ENCODE measurements at regions not wholly inside any gene's neighbourhood (a gene's known extent, or its start where the extent isn't known, plus 50 kb on each side); places are given as distances from the start of the nearest gene placed in this dataset.

- Histone ChIP-seq H3K9me3 (ENCODE audit: control insufficient read depth, low read depth, low read length) (no peaks in the 10 kb centered on the region), H3K4me3 (ENCODE audit: control insufficient read depth in 2 of 3, extremely low read depth in 1 of 3, insufficient read depth in 2 of 3, low read depth in 1 of 3, low read length in 3 of 3) (no peak overlapping the region), H4K20me1 (ENCODE audit: control insufficient read depth, extremely low read depth, insufficient read depth, low read length) (no peaks in the 10 kb centered on the region), H3K27me3 (ENCODE audit: control insufficient read depth, extremely low read depth, insufficient read depth, low read length) (no peaks in the 10 kb centered on the region), H3K9me1 (ENCODE audit: control insufficient read depth, extremely low read depth, insufficient read depth, low read length) (no peaks in the 10 kb centered on the region), H3K4me2 (ENCODE audit: control insufficient read depth, extremely low read depth, insufficient read depth, low read depth, low read length) (no peak overlapping the region), H3K9ac (ENCODE audit: control insufficient read depth, extremely low read depth, insufficient read depth, low read length) (no peak overlapping the region), H2AFZ (ENCODE audit: control insufficient read depth, low read length) (no peak overlapping the region), H3K4me1 (ENCODE audit: control insufficient read depth, extremely low read depth, insufficient read depth, low read length) (no peaks in the 10 kb centered on the region), H3K27ac (ENCODE audit: control insufficient read depth, insufficient read depth, low read length) (no peak overlapping the region), H3K79me2 (ENCODE audit: control insufficient read depth, insufficient read depth, low read length) (no peaks in the 10 kb centered on the region), H3K36me3 (ENCODE audit: control insufficient read depth in 2 of 2, extremely low read depth in 1 of 2, insufficient read depth in 2 of 2, low read length in 2 of 2) (no peaks in the 10 kb centered on the region)
- no peak for TF ChIP-seq EZH2 (IDR thresholded peaks at IDR 0.05; ENCODE audit: low read length)
- no peak for FAIRE-seq
- dilution Hi-C loops (cut with MboI; ENCODE audit: extremely low pct_ligation_motif_present, low sequenced_read_pairs), result no loop called here
- no peak for DNase-seq (ENCODE audit: low read depth, low spot score)
Observed at GRCh38 chr9:107665057-107665456, 175.5 kb upstream of the KLF4 start.

GRCh38 chr9:107660976-107661375 is 171.4 kb upstream of the KLF4 start:
- Histone ChIP-seq H3K36me3 (ENCODE audit: control insufficient read depth in 2 of 2, extremely low read depth in 1 of 2, insufficient read depth in 2 of 2, low read length in 2 of 2) (no peaks in the 10 kb centered on the region), H3K9me3 (ENCODE audit: control insufficient read depth, low read depth, low read length) (no peaks in the 10 kb centered on the region), H4K20me1 (ENCODE audit: control insufficient read depth, extremely low read depth, insufficient read depth, low read length) (no peaks in the 10 kb centered on the region), H3K4me3 (ENCODE audit: control insufficient read depth in 2 of 3, extremely low read depth in 1 of 3, insufficient read depth in 2 of 3, low read depth in 1 of 3, low read length in 3 of 3) (no peak overlapping the region), H2AFZ (ENCODE audit: control insufficient read depth, low read length) (no peak overlapping the region), H3K27me3 (ENCODE audit: control insufficient read depth, extremely low read depth, insufficient read depth, low read length) (no peaks in the 10 kb centered on the region), H3K4me2 (ENCODE audit: control insufficient read depth, extremely low read depth, insufficient read depth, low read depth, low read length) (no peak overlapping the region), H3K9ac (ENCODE audit: control insufficient read depth, extremely low read depth, insufficient read depth, low read length) (no peak overlapping the region), H3K4me1 (ENCODE audit: control insufficient read depth, extremely low read depth, insufficient read depth, low read length) (no peaks in the 10 kb centered on the region), H3K27ac (ENCODE audit: control insufficient read depth, insufficient read depth, low read length) (no peak overlapping the region), H3K79me2 (ENCODE audit: control insufficient read depth, insufficient read depth, low read length) (no peaks in the 10 kb centered on the region), H3K9me1 (ENCODE audit: control insufficient read depth, extremely low read depth, insufficient read depth, low read length) (no peaks in the 10 kb centered on the region)
- FAIRE-seq (no peak), DNase-seq (ENCODE audit: low read depth, low spot score) (no peak)
- TF ChIP-seq CTCF (optimal IDR thresholded peaks at IDR 0.05 in 1 of 3, IDR thresholded peaks at IDR 0.05 in 1 of 3, conservative IDR thresholded peaks at IDR 0.05 in 1 of 3; ENCODE audit: extremely low read depth in 1 of 3, insufficient read depth in 2 of 3, low read length in 3 of 3) (no peak), EZH2 (IDR thresholded peaks at IDR 0.05; ENCODE audit: low read length) (no peak)
- dilution Hi-C loops (cut with MboI; ENCODE audit: extremely low pct_ligation_motif_present, low sequenced_read_pairs), result no loop called here

GRCh38 chr9:107653263-107653821 is 163.8 kb upstream of the KLF4 start:
- TF ChIP-seq CTCF (optimal IDR thresholded peaks at IDR 0.05 in 1 of 3, IDR thresholded peaks at IDR 0.05 in 1 of 3, conservative IDR thresholded peaks at IDR 0.05 in 1 of 3; ENCODE audit: extremely low read depth in 1 of 3, insufficient read depth in 2 of 3, low read length in 3 of 3) (no peak), EZH2 (IDR thresholded peaks at IDR 0.05; ENCODE audit: low read length) (no peak)
- Histone ChIP-seq H3K4me2 (ENCODE audit: control insufficient read depth, extremely low read depth, insufficient read depth, low read depth, low read length) (no peak overlapping the region), H2AFZ (ENCODE audit: control insufficient read depth, low read length) (no peak overlapping the region), H3K9me1 (ENCODE audit: control insufficient read depth, extremely low read depth, insufficient read depth, low read length) (no peaks in the 10 kb centered on the region), H3K9me3 (ENCODE audit: control insufficient read depth, low read depth, low read length) (no peaks in the 10 kb centered on the region), H3K79me2 (ENCODE audit: control insufficient read depth, insufficient read depth, low read length) (no peaks in the 10 kb centered on the region), H3K4me3 (ENCODE audit: control insufficient read depth in 2 of 3, extremely low read depth in 1 of 3, insufficient read depth in 2 of 3, low read depth in 1 of 3, low read length in 3 of 3) (no peak overlapping the region), H3K4me1 (ENCODE audit: control insufficient read depth, extremely low read depth, insufficient read depth, low read length) (no peaks in the 10 kb centered on the region), H3K27me3 (ENCODE audit: control insufficient read depth, extremely low read depth, insufficient read depth, low read length) (no peaks in the 10 kb centered on the region), H3K9ac (ENCODE audit: control insufficient read depth, extremely low read depth, insufficient read depth, low read length) (no peak overlapping the region), H4K20me1 (ENCODE audit: control insufficient read depth, extremely low read depth, insufficient read depth, low read length) (no peaks in the 10 kb centered on the region), H3K27ac (ENCODE audit: control insufficient read depth, insufficient read depth, low read length) (no peak overlapping the region), H3K36me3 (ENCODE audit: control insufficient read depth in 2 of 2, extremely low read depth in 1 of 2, insufficient read depth in 2 of 2, low read length in 2 of 2) (no peaks in the 10 kb centered on the region)
- DNase-seq (ENCODE audit: low read depth, low spot score) (no peak), FAIRE-seq (no peak)
- dilution Hi-C loops (cut with MboI; ENCODE audit: extremely low pct_ligation_motif_present, low sequenced_read_pairs), result no loop called here

All from keratinocyte (primary cell).